ENCODE measurements at regions not wholly inside any gene's neighbourhood (a gene's known extent, or its start where the extent isn't known, plus 50 kb on each side); places are given as distances from the start of the nearest gene placed in this dataset.

GRCh38 chr12:107353312-107353711 is 260.0 kb upstream of the CRY1 start:
- POLR2A ChIA-PET (ENCODE audit: unreplicated experiment): no interaction called here

GRCh38 chr12:107355004-107355565 is 261.7 kb upstream of the CRY1 start:
- Histone ChIP-seq H3K27ac (ENCODE audit: low read length) (no peak overlapping the region), H3F3A (ENCODE audit: low read length, unreplicated experiment) (no peaks in the 10 kb centered on the region), H3K4me3 (ENCODE audit: low read length) (no peak overlapping the region), H4K20me1 (ENCODE audit: low read length) (no peaks in the 10 kb centered on the region), H3K36me3 (ENCODE audit: low read depth, low read length) (no peaks in the 10 kb centered on the region), H3K79me2 (ENCODE audit: low read length) (peaks cover 27% of the 10 kb centered on the region), H3K4me1 (ENCODE audit: insufficient read depth, low read length) (peaks cover 60% of the 10 kb centered on the region), H3K9me2 (replicated peaks; ENCODE audit: low read length) (no peaks in the 10 kb centered on the region), H3K9me3 (ENCODE audit: low read length) (no peaks in the 10 kb centered on the region), H3K4me2 (ENCODE audit: low read length) (no peak overlapping the region), H3K9ac (ENCODE audit: low read length) (no peak overlapping the region), H2AFZ (ENCODE audit: low read length) (no peak overlapping the region), H3K27me3 (ENCODE audit: low read length) (no peaks in the 10 kb centered on the region)
- DNase-seq: no peak
- ATAC-seq: no peak
- CTCF ChIA-PET: no interaction called here
- no peak for TF ChIP-seq EZH2phosphoT487 (IDR thresholded peaks at IDR 0.05; ENCODE audit: borderline replicate concordance, low read length)
- TF ChIP-seq EZH2 (IDR thresholded peaks at IDR 0.05; ENCODE audit: low read length, unreplicated experiment): no peak
- TF ChIP-seq CTCF (conservative IDR thresholded peaks at IDR 0.05; ENCODE audit: low read depth, low read length): no peak
- intact Hi-C loops (cut with micrococcal nuclease): no loop called here
- no TSS peak for BruUV-seq (replicated peaks)
- POLR2A ChIA-PET (ENCODE audit: unreplicated experiment): no interaction called here

More at GRCh38 chr12:107353312-107353711, 260.0 kb upstream of the CRY1 start:
- Histone ChIP-seq H3F3A (ENCODE audit: low read length, unreplicated experiment) (peaks cover 5% of the 10 kb centered on the region), H3K4me1 (ENCODE audit: insufficient read depth, low read length) (peaks cover 62% of the 10 kb centered on the region), H3K9me2 (replicated peaks; ENCODE audit: low read length) (no peaks in the 10 kb centered on the region), H4K20me1 (ENCODE audit: low read length) (no peaks in the 10 kb centered on the region), H3K4me3 (ENCODE audit: low read length) (no peak overlapping the region), H3K27me3 (ENCODE audit: low read length) (no peaks in the 10 kb centered on the region), H3K4me2 (ENCODE audit: low read length) (no peak overlapping the region), H3K9me3 (ENCODE audit: low read length) (no peaks in the 10 kb centered on the region), H3K27ac (ENCODE audit: low read length) (no peak overlapping the region), H3K9ac (ENCODE audit: low read length) (no peak overlapping the region), H3K36me3 (ENCODE audit: low read depth, low read length) (no peaks in the 10 kb centered on the region), H3K79me2 (ENCODE audit: low read length) (peaks cover 33% of the 10 kb centered on the region), H2AFZ (ENCODE audit: low read length) (no peak overlapping the region)
- BruUV-seq (replicated peaks): no TSS peak
- DNase-seq (no peak), ATAC-seq (no peak)
- intact Hi-C loops (cut with micrococcal nuclease): no loop called here
- TF ChIP-seq CTCF (conservative IDR thresholded peaks at IDR 0.05; ENCODE audit: low read depth, low read length) (no peak), EZH2 (IDR thresholded peaks at IDR 0.05; ENCODE audit: low read length, unreplicated experiment) (no peak), EZH2phosphoT487 (IDR thresholded peaks at IDR 0.05; ENCODE audit: borderline replicate concordance, low read length) (no peak)
- CTCF ChIA-PET: no interaction called here

- H3K9me3 ChIP-seq (ENCODE audit: low read length): no peaks in the 10 kb centered on the region
- H3K4me2 ChIP-seq (ENCODE audit: low read length): no peak overlapping the region
- BruUV-seq (replicated peaks): no TSS peak
- intact Hi-C loops (cut with micrococcal nuclease): no loop called here
- no peaks in the 10 kb centered on the region for H4K20me1 ChIP-seq (ENCODE audit: low read length)
- no peak overlapping the region for H3K4me3 ChIP-seq (ENCODE audit: low read length)
- H3K4me1 ChIP-seq (ENCODE audit: insufficient read depth, low read length): peaks cover 55% of the 10 kb centered on the region
- H3K9me2 ChIP-seq (replicated peaks; ENCODE audit: low read length): no peaks in the 10 kb centered on the region
- no peaks in the 10 kb centered on the region for H3K36me3 ChIP-seq (ENCODE audit: low read depth, low read length)
- no peak overlapping the region for H2AFZ ChIP-seq (ENCODE audit: low read length)
- no peaks in the 10 kb centered on the region for H3K27me3 ChIP-seq (ENCODE audit: low read length)
- no peak overlapping the region for H3K9ac ChIP-seq (ENCODE audit: low read length)
- TF ChIP-seq EZH2 (IDR thresholded peaks at IDR 0.05; ENCODE audit: low read length, unreplicated experiment) (no peak), CTCF (conservative IDR thresholded peaks at IDR 0.05; ENCODE audit: low read depth, low read length) (no peak), EZH2phosphoT487 (IDR thresholded peaks at IDR 0.05; ENCODE audit: borderline replicate concordance, low read length) (no peak)
- DNase-seq (no peak), ATAC-seq (no peak)
- H3K79me2 ChIP-seq (ENCODE audit: low read length): peaks cover 22% of the 10 kb centered on the region
- CTCF ChIA-PET: no interaction called here
- H3K27ac ChIP-seq (ENCODE audit: low read length): no peak overlapping the region
- H3F3A ChIP-seq (ENCODE audit: low read length, unreplicated experiment): no peaks in the 10 kb centered on the region
- POLR2A ChIA-PET (ENCODE audit: unreplicated experiment): no interaction called here
These were observed 262.3 kb upstream of the CRY1 start for GRCh38 chr12:107355612-107356011.

Data from PC-3 (cell line).